ENCODE measurements at regions not wholly inside any gene's neighbourhood (a gene's known extent, or its start where the extent isn't known, plus 50 kb on each side); places are given as distances from the start of the nearest gene placed in this dataset.

GRCh38 chr7:88377434-88377833 is 70.7 kb upstream of the STEAP4 start:
- no peak for DNase-seq
- intact Hi-C loops (cut with DNase I) = no loop called here
- Histone ChIP-seq H3K27me3 (ENCODE audit: low read depth) (no peaks in the 10 kb centered on the region), H3K27ac (no peak overlapping the region), H3K4me1 (no peaks in the 10 kb centered on the region), H3K4me3 (no peak overlapping the region), H3K9me3 (no peaks in the 10 kb centered on the region), H3K36me3 (no peaks in the 10 kb centered on the region)
- no peak for ATAC-seq
- TF ChIP-seq CTCF (IDR thresholded peaks at IDR 0.05) = no peak

- H3K27me3 ChIP-seq (ENCODE audit: low read depth) = no peaks in the 10 kb centered on the region
- no peak overlapping the region for H3K27ac ChIP-seq
- no peaks in the 10 kb centered on the region for H3K9me3 ChIP-seq
- no peaks in the 10 kb centered on the region for H3K4me1 ChIP-seq
- no peak overlapping the region for H3K4me3 ChIP-seq
- ATAC-seq (no peak), DNase-seq (no peak)
- no peaks in the 10 kb centered on the region for H3K36me3 ChIP-seq
- intact Hi-C loops (cut with DNase I) = no loop called here
- TF ChIP-seq CTCF (IDR thresholded peaks at IDR 0.05) = no peak
Measured at GRCh38 chr7:88368686-88369085, 62.0 kb upstream of the STEAP4 start.

GRCh38 chr7:88366845-88367244 is 60.2 kb upstream of the STEAP4 start:
- intact Hi-C loops (cut with DNase I) = no loop called here
- no peak for ATAC-seq
- no peak for TF ChIP-seq CTCF (IDR thresholded peaks at IDR 0.05)
- no peaks in the 10 kb centered on the region for H3K9me3 ChIP-seq
- H3K27me3 ChIP-seq (ENCODE audit: low read depth) = no peaks in the 10 kb centered on the region
- no peaks in the 10 kb centered on the region for H3K4me1 ChIP-seq
- H3K27ac ChIP-seq = no peak overlapping the region
- no peak overlapping the region for H3K4me3 ChIP-seq
- DNase-seq = no peak
- no peaks in the 10 kb centered on the region for H3K36me3 ChIP-seq

GRCh38 chr7:88363869-88364268 is 57.2 kb upstream of the STEAP4 start:
- no peak overlapping the region for H3K27ac ChIP-seq
- H3K9me3 ChIP-seq = no peaks in the 10 kb centered on the region
- no peak for ATAC-seq
- TF ChIP-seq CTCF (IDR thresholded peaks at IDR 0.05) = no peak
- no peaks in the 10 kb centered on the region for H3K27me3 ChIP-seq (ENCODE audit: low read depth)
- no peak overlapping the region for H3K4me3 ChIP-seq
- H3K36me3 ChIP-seq = no peaks in the 10 kb centered on the region
- no peak for DNase-seq
- no peaks in the 10 kb centered on the region for H3K4me1 ChIP-seq
- intact Hi-C loops (cut with DNase I) = no loop called here

GRCh38 chr7:88363249-88363648 is 56.6 kb upstream of the STEAP4 start:
- Histone ChIP-seq H3K27me3 (ENCODE audit: low read depth) (no peaks in the 10 kb centered on the region), H3K4me1 (no peaks in the 10 kb centered on the region), H3K4me3 (no peak overlapping the region), H3K27ac (no peak overlapping the region), H3K36me3 (no peaks in the 10 kb centered on the region), H3K9me3 (no peaks in the 10 kb centered on the region)
- DNase-seq = no peak
- TF ChIP-seq CTCF (IDR thresholded peaks at IDR 0.05) = no peak
- intact Hi-C loops (cut with DNase I) = no loop called here
- ATAC-seq = no peak

- no peaks in the 10 kb centered on the region for H3K9me3 ChIP-seq
- H3K27ac ChIP-seq = no peak overlapping the region
- intact Hi-C loops (cut with DNase I) = no loop called here
- H3K4me1 ChIP-seq = peaks cover 9% of the 10 kb centered on the region
- no peak for TF ChIP-seq CTCF (IDR thresholded peaks at IDR 0.05)
- DNase-seq (no peak), ATAC-seq (no peak)
- no peaks in the 10 kb centered on the region for H3K36me3 ChIP-seq
- no peaks in the 10 kb centered on the region for H3K27me3 ChIP-seq (ENCODE audit: low read depth)
- H3K4me3 ChIP-seq = no peak overlapping the region
Measured at GRCh38 chr7:88361357-88361756, 54.7 kb upstream of the STEAP4 start.
